HEK293T (cell line): ENCODE measurements at regions not wholly inside any gene's neighbourhood (a gene's known extent, or its start where the extent isn't known, plus 50 kb on each side); places are given as distances from the start of the nearest gene placed in this dataset.
"Not testable (repeated sequence)": the region's sequence is repeated elsewhere in the genome, so short reads cannot be mapped to it uniquely, and the experiment has no call there.

Source experiments
- CTCF ChIA-PET: fragments of 350-600 bp; formaldehyde crosslinking; extraction: SDS; loops from one replicate; lab custom pipeline; 2021; ENCODE audit warnings: antibody characterized with exemption, inconsistent platforms; lab: Yijun Ruan, JAX
- POLR2A ChIA-PET: fragments of 350-600 bp; formaldehyde crosslinking; extraction: SDS; loops from one replicate; lab custom pipeline; 2020; ENCODE audit warnings: antibody characterized with exemption, inconsistent platforms; lab: Yijun Ruan, JAX
- DNase-seq: peaks from one replicate; pipeline ENCODE4 v3.0.0; 2012; ENCODE audit warnings: mixed read lengths; ENCODE audit errors: extremely low spot score
- ARNT ChIP-seq: fragments of 450-650 bp; IDR thresholded peaks from 2 replicates; pipeline ENCODE4 v1.6.1; 2017; ENCODE audit warnings: mild to moderate bottlenecking
- BHLHE40 ChIP-seq: fragments of 450-650 bp; IDR thresholded peaks from 2 replicates; pipeline ENCODE4 v1.6.1; 2016; ENCODE audit warnings: mild to moderate bottlenecking, moderate library complexity, borderline replicate concordance
- CTBP1 ChIP-seq: fragments of 450-650 bp; IDR thresholded peaks from 2 replicates; pipeline ENCODE4 v1.6.1; 2016; ENCODE audit warnings: borderline replicate concordance
- ELF4 ChIP-seq: fragments of 450-650 bp; IDR thresholded peaks from 2 replicates; pipeline ENCODE4 v1.6.1; 2017; ENCODE audit warnings: antibody characterized with exemption
- FOXA1 ChIP-seq: fragments of 450-650 bp; IDR thresholded peaks from 2 replicates; pipeline ENCODE4 v1.6.1; 2016; ENCODE audit warnings: mild to moderate bottlenecking
- FOXK2 ChIP-seq: fragments of 450-650 bp; IDR thresholded peaks from 2 replicates; pipeline ENCODE4 v1.6.1; 2016; ENCODE audit warnings: mild to moderate bottlenecking
- FOXM1 ChIP-seq: fragments of 450-650 bp; IDR thresholded peaks from 2 replicates; pipeline ENCODE4 v1.6.1; 2017; ENCODE audit warnings: mild to moderate bottlenecking, borderline replicate concordance
- HDGF ChIP-seq: fragments of 450-650 bp; IDR thresholded peaks from 2 replicates; pipeline ENCODE4 v1.6.1; 2017; ENCODE audit warnings: antibody characterized with exemption, borderline replicate concordance
- L3MBTL2 ChIP-seq: fragments of 450-650 bp; conservative IDR thresholded peaks from 2 replicates; pipeline ENCODE4 v1.6.1; 2016; ENCODE audit warnings: mild to moderate bottlenecking
- LEF1 ChIP-seq: fragments of 450-650 bp; IDR thresholded peaks from 2 replicates; pipeline ENCODE4 v1.6.1; 2017; ENCODE audit warnings: mild to moderate bottlenecking, borderline replicate concordance
- NFRKB ChIP-seq: fragments of 450-650 bp; IDR thresholded peaks from 2 replicates; pipeline ENCODE4 v1.6.1; 2016; ENCODE audit warnings: mild to moderate bottlenecking, moderate library complexity
- PKNOX1 ChIP-seq: fragments of 450-650 bp; IDR thresholded peaks from 2 replicates; pipeline ENCODE4 v1.6.1; 2016
- SP1 ChIP-seq: fragments of 450-650 bp; IDR thresholded peaks from 2 replicates; pipeline ENCODE4 v1.6.1; 2017
- SUZ12 ChIP-seq: fragments of 450-650 bp; IDR thresholded peaks from 2 replicates; pipeline ENCODE4 v1.6.1; 2016; ENCODE audit warnings: mild to moderate bottlenecking
- TARDBP ChIP-seq: fragments of 450-650 bp; IDR thresholded peaks from 2 replicates; pipeline ENCODE4 v1.6.1; 2016
- ZNF384 ChIP-seq: fragments of 450-650 bp; IDR thresholded peaks from 2 replicates; pipeline ENCODE4 v1.6.1; 2016

- TF ChIP-seq NFRKB = no peak
- no peak for TF ChIP-seq HDGF
- TF ChIP-seq PKNOX1 = no peak
- no peak for TF ChIP-seq ARNT
- TF ChIP-seq TARDBP = no peak
- no peak for TF ChIP-seq L3MBTL2
- POLR2A ChIA-PET = no interaction called here
Measured at GRCh38 chr4:91851456-91851855, 452.3 kb upstream of the GRID2 start.

DNA sequence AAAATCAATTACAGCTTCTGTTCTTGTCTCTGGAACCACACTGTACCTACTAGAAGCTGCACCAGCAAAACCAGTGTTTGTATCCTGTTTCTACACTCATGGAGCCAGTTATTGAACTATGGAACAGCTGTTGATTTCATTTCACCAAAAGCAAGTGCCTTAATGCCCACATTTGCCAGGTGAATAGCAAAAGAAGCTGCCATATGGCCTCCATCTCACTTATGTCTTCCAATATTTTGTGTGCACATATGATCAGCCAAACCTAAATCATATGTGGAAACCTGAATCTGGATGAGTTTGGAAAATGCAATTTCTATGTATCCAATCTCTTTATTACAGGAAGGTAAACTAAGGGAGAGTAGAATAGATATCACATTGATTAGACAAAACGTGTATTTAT is 415.8 kb upstream of the GRID2 start:
- ChIA-PET POLR2A (no interaction called here), CTCF (no interaction called here)
- DNase-seq = no peak
- TF ChIP-seq FOXK2 = no peak
- TF ChIP-seq LEF1 = no peak
- TF ChIP-seq HDGF = no peak
- no peak for TF ChIP-seq ZNF384
- TF ChIP-seq L3MBTL2 = no peak
- TF ChIP-seq TARDBP = no peak
- TF ChIP-seq NFRKB = no peak
- no peak for TF ChIP-seq BHLHE40
- no peak for TF ChIP-seq PKNOX1
- TF ChIP-seq SUZ12 = no peak
- TF ChIP-seq ARNT = no peak
- no peak for TF ChIP-seq FOXA1

More at GRCh38 chr4:91851456-91851855, 452.3 kb upstream of the GRID2 start:
- CTCF ChIA-PET = no interaction called here
- DNase-seq = no peak

DNA sequence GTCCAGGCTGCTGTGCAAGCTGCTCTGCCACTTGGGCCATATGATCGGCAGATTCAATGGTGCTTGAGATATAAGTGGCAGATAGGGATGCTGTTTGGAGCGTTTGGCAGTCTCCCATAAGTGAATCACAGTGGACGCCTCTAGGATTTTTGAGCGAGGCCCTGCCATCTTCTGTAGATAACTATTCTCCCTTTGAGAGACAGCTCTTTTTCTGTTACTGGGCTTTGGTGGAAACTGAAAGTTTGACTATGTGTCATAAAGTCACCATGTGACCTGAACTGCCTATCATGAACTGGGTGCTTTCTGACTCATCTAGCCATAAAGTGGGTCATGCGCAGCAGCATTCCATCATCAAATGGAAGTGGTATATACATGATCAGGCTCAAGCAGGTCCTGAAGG is 412.5 kb upstream of the GRID2 start:
- POLR2A ChIA-PET, CTCF ChIA-PET, DNase-seq: not testable (repeated sequence)

DNA sequence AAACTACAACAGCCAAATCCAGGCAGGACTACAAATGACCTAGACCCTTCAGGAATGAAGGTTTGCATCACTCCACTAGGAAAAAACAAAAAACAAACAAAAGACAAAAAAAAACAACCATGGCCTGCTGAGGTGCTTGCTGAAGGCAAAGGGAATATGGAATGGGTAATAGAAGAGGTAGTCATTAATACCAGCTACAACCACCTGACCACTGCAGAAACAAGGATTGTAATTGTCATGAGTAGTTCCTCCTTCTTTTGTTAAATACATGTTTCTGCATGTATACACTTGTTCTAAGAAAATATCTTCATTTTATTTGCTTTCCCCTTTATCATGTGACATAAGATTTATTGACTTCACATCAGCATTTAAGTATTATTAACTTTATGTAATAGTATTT is 409.8 kb upstream of the GRID2 start:
- POLR2A ChIA-PET = no interaction called here
- no peak for DNase-seq
- no peak for TF ChIP-seq CTBP1
- no peak for TF ChIP-seq SP1
- TF ChIP-seq ELF4 = no peak
- no peak for TF ChIP-seq SUZ12
- TF ChIP-seq FOXK2 = no peak
- no peak for TF ChIP-seq TARDBP
- CTCF ChIA-PET = no interaction called here

GRCh38 chr4:91904556-91904955 is 399.2 kb upstream of the GRID2 start:
- TF ChIP-seq LEF1 = no peak
- TF ChIP-seq L3MBTL2 = no peak
- ChIA-PET POLR2A (no interaction called here), CTCF (no interaction called here)
- DNase-seq = no peak

DNA sequence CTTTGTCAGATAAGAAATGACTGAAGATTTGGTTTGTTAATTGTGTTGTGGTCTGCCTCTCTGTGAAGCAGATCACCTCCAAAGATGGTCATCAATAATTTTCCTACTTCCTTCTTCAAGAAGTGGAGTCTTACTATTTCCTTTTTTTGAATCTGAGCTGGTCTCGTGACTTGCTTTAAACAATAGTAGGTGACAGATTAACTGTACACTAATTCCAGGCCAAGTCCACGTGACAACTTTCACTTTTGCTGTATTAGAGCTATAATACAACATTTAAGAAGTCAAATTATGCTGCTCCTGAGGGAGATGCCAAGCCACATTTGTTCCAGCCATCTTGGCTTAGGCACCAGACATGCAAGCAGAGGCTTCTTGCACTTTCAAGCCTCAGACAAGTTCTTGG is 393.8 kb upstream of the GRID2 start:
- no peak for TF ChIP-seq HDGF
- TF ChIP-seq FOXA1 = no peak
- no peak for TF ChIP-seq ARNT
- TF ChIP-seq CTBP1 = no peak
- no peak for TF ChIP-seq FOXM1
- TF ChIP-seq TARDBP = no peak
- TF ChIP-seq SUZ12 = no peak
- no peak for TF ChIP-seq BHLHE40
- no peak for TF ChIP-seq L3MBTL2
- no peak for TF ChIP-seq ELF4
- TF ChIP-seq PKNOX1 = no peak
- no peak for TF ChIP-seq LEF1
- no peak for TF ChIP-seq FOXK2
- no peak for TF ChIP-seq ZNF384
- TF ChIP-seq SP1 = no peak
- TF ChIP-seq NFRKB = no peak
- CTCF ChIA-PET = no interaction called here
- no peak for DNase-seq
- POLR2A ChIA-PET = interaction anchor here (0.7 kb wide), 1 partner anchor 321 kb away, joined by 3 read pairs; no protein-coding TSS in a partner anchor

DNA sequence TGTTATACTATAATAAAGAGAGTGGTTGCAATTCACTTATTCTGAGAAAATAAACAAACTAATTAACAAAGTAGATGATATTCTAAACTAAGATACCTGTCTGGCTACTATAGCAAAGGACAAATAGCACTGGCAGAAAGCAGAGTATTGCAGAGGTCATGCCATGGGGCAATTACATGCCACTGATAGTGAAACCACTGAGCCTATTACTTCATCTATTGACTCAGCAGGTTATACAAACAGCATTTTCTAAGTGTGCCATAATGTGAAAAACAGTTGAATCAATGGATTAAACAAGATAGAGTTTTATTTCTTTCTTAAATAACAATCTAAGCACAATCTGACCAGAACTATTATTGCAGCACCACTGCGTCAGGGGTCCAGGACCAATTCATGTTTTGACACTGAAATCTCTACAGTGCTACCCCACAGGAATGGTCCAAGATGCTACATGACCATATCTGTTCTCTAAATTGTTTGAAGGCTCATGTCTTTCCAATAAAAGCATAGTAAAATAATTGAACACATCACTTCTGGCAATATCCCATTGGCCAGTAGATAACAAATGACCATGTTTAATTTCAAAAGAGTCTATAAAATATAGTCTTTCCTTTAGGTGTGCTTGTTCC is 389.5 kb upstream of the GRID2 start:
- CTCF ChIA-PET = no interaction called here

More for the DNA sequence above, 389.5 kb upstream of the GRID2 start:
- TF ChIP-seq PKNOX1 (no peak), FOXA1 (no peak)
- DNase-seq = no peak
- POLR2A ChIA-PET = no interaction called here
